Spleen (tissue), 7 donors: ENCODE measurements at regions not wholly inside any gene's neighbourhood (a gene's known extent, or its start where the extent isn't known, plus 50 kb on each side); places are given as distances from the start of the nearest gene placed in this dataset.

Experiments used
- CTCF ChIP-seq, 11 experiments: fragments of 200-600 bp in 7 of 11; fragments of 450-650 bp in 4 of 11; sonication (generic) in 4 of 11; IDR thresholded peaks in 8 of 11; conservative IDR thresholded peaks in 3 of 11; 1 replicate in 7 of 11; 2 replicates in 4 of 11; pipeline versions ENCODE4 v1.4.0 to v1.8.0; 2016 to 2021; ENCODE audit warnings: antibody characterized with exemption in 11 of 11, inconsistent platforms in 4 of 11, mild to moderate bottlenecking in 1 of 11
- POLR2A ChIP-seq, 3 donors: fragments of 450-650 bp; IDR thresholded peaks; one replicate each; pipeline ENCODE4 v1.5.1; 2017; ENCODE audit warnings: antibody characterized with exemption in 3 of 3, mild to moderate bottlenecking in 1 of 3
- POLR2AphosphoS5 ChIP-seq, 3 donors: sonication (generic); formaldehyde crosslinking; IDR thresholded peaks; one replicate each; pipeline ENCODE4 v1.5.1; 2017; ENCODE audit warnings: antibody characterized with exemption in 3 of 3
- donor health status: DM: no; HTN: no; CAD: no; lungs with moderate emphysema.
- donor health status: DM: no; HTN: no; CAD: no.
- donor health status: DM: no; HTN: no; CAD: no.

DNA sequence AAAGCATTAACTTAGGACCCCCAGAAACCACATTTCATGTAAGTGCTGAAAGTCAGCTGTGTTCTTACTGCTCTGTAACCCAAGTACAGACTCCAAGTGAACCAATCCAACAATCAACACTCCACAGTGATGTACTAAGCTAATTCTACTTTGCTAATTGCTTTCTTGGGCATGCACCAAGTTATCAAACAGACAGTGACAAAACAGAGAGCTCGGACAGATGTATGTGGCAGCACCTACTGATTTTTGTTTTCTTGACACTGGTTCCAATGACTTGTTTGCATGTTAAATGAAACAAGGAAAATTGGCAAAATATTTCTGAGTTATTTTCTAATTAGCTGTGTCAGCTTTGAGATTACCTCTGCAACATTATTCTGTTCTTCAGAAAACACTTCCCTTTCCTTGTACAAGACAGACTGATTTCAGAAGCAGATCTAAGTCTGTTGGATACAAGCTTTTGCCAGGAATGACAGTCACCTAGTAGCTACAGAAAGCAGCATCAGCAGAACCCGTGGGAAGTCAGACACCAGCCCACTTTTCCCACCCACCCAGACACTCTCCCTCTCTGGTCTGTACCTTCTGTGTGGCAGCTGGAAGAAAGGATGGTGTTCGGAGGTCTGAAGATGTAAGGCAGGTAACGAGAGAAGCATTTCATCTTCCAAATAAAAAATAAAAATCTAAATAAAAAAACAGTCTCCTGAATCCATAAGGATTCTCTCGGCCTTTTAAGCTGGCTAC, 176.7 kb upstream of the PPP2R2B start:
- TF ChIP-seq CTCF (IDR thresholded peaks at IDR 0.05 in 8 of 11, conservative IDR thresholded peaks at IDR 0.05 in 3 of 11): no peak
- no peak for TF ChIP-seq POLR2AphosphoS5 (IDR thresholded peaks at IDR 0.05)
- TF ChIP-seq POLR2A (IDR thresholded peaks at IDR 0.05): no peak
